MCF 10A (cell line): ENCODE measurements at regions not wholly inside any gene's neighbourhood (a gene's known extent, or its start where the extent isn't known, plus 50 kb on each side); places are given as distances from the start of the nearest gene placed in this dataset.
A peak's percentile ranks its signal among the peaks of the same experiment; 100 is the strongest.

Source experiments
- BruUV-seq: library from RNA; stranded (reverse); fragments of 400-500 nt; replicated peaks from 2 replicates; lab custom pipeline; 2021; lab: Mats Ljungman, UMichigan
- CTCF ChIA-PET: fragments of 300-600 bp; sonication (Branson Sonifier 250); formaldehyde crosslinking; extraction: SDS; loops from one replicate; lab custom pipeline; 2021; ENCODE audit warnings: antibody characterized with exemption, inconsistent platforms; lab: Yijun Ruan, JAX
- POLR2A ChIA-PET: fragments of 300-600, 350-650 bp; sonication (Branson Sonifier 250); formaldehyde crosslinking; extraction: SDS; loops from one replicate; lab custom pipeline; 2020; ENCODE audit warnings: antibody characterized with exemption, inconsistent platforms; lab: Yijun Ruan, JAX
- DNase-seq: peaks from one replicate; pipeline ENCODE4 v3.0.0-alpha.2; 2018; ENCODE audit not compliant: unreplicated experiment
- H3K27ac Mint-ChIP-seq: one replicate; pipeline ENCODE4 v1.8.0; 2022; ENCODE audit warnings: mild to moderate bottlenecking, low read depth, mixed read lengths; ENCODE audit not compliant: unreplicated experiment
- H3K27me3 Mint-ChIP-seq: one replicate; pipeline ENCODE4 v1.8.0; 2022; ENCODE audit warnings: mixed read lengths; ENCODE audit not compliant: insufficient read depth, unreplicated experiment
- H3K36me3 Mint-ChIP-seq: one replicate; pipeline ENCODE4 v1.8.0; 2022; ENCODE audit warnings: mild to moderate bottlenecking, moderate library complexity, mixed read lengths; ENCODE audit not compliant: insufficient read depth, unreplicated experiment
- H3K4me1 Mint-ChIP-seq: one replicate; pipeline ENCODE4 v1.8.0; 2022; ENCODE audit warnings: mixed read lengths; ENCODE audit not compliant: insufficient read depth, unreplicated experiment
- H3K4me3 Mint-ChIP-seq: one replicate; pipeline ENCODE4 v1.8.0; 2022; ENCODE audit warnings: mild to moderate bottlenecking, moderate library complexity, mixed read lengths; ENCODE audit not compliant: unreplicated experiment
- H3K9me3 Mint-ChIP-seq: one replicate; pipeline ENCODE4 v1.8.0; 2022; ENCODE audit warnings: mixed read lengths; ENCODE audit not compliant: unreplicated experiment
- intact Hi-C: fragments of 100-400 bp; cut with micrococcal nuclease; formaldehyde crosslinking; loops from 2 replicates; pipeline ENCODE4 v1.14.1; 2022
- TF ChIP-seq, protein P1 (sequence below): fragments of 200-600 bp; IDR thresholded peaks from one replicate; pipeline ENCODE4 v1.8.0; 2022; ENCODE audit warnings: antibody characterized with exemption, mild to moderate bottlenecking; ENCODE audit not compliant: unreplicated experiment

DNA sequence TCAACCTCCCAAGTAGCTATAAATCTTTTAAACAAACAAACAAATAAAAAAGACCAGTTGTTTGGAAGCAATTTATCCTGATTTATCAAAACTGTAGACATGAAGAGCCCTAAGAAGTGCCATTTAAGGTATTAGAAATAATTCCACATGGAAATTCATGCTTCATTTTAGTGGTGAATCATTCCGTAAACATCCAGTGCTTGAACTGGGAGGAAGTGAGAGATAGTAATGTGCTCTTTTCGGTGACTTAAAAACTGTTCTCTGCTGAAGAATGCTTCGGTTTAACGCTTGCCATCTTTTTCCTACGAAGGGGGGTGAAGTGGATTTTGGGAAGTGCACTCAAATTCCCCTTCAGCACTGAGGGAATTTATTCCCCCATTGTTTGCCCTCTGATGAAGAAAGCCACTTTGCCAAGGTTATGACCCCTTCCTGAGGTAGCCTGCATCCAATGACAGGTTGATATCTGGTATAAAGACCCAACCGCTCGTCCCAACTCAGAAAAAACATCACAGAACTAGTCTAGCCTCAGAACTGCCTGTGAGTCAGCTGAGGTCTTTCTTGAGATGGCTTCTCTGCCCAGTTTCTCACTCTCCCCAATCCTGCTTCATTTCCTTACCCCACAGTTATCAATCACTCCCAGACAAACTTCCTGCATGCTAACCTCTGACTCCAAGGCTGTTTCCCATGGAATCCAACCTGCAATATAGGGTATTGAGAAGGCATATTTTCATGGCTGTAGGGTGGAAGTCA lies 244.1 kb downstream of the AEBP2 start:
- CTCF ChIA-PET = interaction anchor here (0.5 to 0.6 kb wide), 2 partner anchors 1196 to 1248 kb away, joined by 3 read pairs; no protein-coding TSS in a partner anchor
- H3K9me3 Mint-ChIP-seq = no peaks in the 10 kb centered on the region
- H3K27ac Mint-ChIP-seq = peak overlapping the region; percentile 29
- DNase-seq = peak; percentile 33
- intact Hi-C loops = no loop called here
- no TSS peak for BruUV-seq
- H3K27me3 Mint-ChIP-seq = no peaks in the 10 kb centered on the region
- H3K36me3 Mint-ChIP-seq = peaks cover 6% of the 10 kb centered on the region
- POLR2A ChIA-PET = interaction anchor here (0.6 kb wide), 1 partner anchor 284 kb away, joined by 3 read pairs; no protein-coding TSS in a partner anchor
- H3K4me3 Mint-ChIP-seq = no peak overlapping the region
- TF ChIP-seq, protein P1, sequence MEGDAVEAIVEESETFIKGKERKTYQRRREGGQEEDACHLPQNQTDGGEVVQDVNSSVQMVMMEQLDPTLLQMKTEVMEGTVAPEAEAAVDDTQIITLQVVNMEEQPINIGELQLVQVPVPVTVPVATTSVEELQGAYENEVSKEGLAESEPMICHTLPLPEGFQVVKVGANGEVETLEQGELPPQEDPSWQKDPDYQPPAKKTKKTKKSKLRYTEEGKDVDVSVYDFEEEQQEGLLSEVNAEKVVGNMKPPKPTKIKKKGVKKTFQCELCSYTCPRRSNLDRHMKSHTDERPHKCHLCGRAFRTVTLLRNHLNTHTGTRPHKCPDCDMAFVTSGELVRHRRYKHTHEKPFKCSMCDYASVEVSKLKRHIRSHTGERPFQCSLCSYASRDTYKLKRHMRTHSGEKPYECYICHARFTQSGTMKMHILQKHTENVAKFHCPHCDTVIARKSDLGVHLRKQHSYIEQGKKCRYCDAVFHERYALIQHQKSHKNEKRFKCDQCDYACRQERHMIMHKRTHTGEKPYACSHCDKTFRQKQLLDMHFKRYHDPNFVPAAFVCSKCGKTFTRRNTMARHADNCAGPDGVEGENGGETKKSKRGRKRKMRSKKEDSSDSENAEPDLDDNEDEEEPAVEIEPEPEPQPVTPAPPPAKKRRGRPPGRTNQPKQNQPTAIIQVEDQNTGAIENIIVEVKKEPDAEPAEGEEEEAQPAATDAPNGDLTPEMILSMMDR = no peak
- H3K4me1 Mint-ChIP-seq = peaks cover 9% of the 10 kb centered on the region

DNA sequence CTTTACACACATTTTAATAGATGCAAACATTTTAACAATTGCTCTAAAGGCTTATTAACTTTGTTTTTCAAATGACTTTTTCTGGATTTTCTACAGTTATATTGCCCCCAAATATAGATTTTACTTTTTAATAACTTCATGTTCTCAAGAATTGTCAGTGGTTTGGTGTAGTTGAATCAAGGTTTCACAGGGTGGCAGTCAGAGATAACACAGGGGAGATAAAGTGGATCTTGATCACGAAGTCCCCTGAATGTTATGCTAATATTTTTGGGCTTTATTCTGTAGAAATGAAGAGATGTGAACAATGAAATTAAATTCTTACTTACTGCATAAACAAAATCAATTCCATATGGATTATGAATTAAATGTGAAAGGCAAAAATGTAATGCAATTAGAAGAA lies 248.1 kb downstream of the AEBP2 start:
- H3K27ac Mint-ChIP-seq = no peak overlapping the region
- peaks cover 13% of the 10 kb centered on the region for H3K36me3 Mint-ChIP-seq
- no peaks in the 10 kb centered on the region for H3K27me3 Mint-ChIP-seq
- no TSS peak for BruUV-seq
- CTCF ChIA-PET = interaction anchor here (1.1 to 1.5 kb wide), 2 partner anchors 50 to 206 kb away, joined by 4 to 5 read pairs; no protein-coding TSS in a partner anchor
- H3K4me1 Mint-ChIP-seq = peaks cover 27% of the 10 kb centered on the region
- no peaks in the 10 kb centered on the region for H3K9me3 Mint-ChIP-seq
- DNase-seq = no peak
- POLR2A ChIA-PET = interaction anchor here (0.6 kb wide), 1 partner anchor 26 kb away, joined by 3 read pairs; no protein-coding TSS in a partner anchor
- H3K4me3 Mint-ChIP-seq = no peak overlapping the region
- intact Hi-C loops = no loop called here
- TF ChIP-seq, protein P1 = no peak

DNA sequence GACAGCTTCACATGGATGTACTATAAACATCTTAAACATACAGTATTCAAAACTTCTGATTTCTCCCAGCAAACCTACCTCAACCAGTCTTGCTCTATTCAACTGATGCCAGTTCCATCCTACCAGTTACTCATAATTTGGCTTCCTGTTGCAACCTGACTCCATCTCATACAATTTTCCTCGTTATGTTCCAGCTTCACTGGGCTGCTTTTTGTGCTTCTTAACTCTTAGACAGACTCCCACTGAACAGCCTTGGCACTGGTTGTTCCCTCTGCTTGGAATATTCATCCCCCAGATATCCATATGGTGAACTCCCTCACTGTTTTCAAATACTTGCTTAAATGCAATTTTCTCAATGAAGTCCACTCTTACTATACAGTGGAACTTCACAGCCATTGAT lies 249.2 kb downstream of the AEBP2 start:
- intact Hi-C loops = no loop called here
- Mint-ChIP-seq H3K4me3 (no peak overlapping the region), H3K4me1 (peaks cover 21% of the 10 kb centered on the region), H3K27me3 (no peaks in the 10 kb centered on the region), H3K27ac (no peak overlapping the region), H3K9me3 (no peaks in the 10 kb centered on the region), H3K36me3 (peaks cover 13% of the 10 kb centered on the region)
- DNase-seq = peak; percentile 71
- no TSS peak for BruUV-seq
- ChIA-PET CTCF (interaction anchor here (1.1 to 1.5 kb wide), 2 partner anchors 51 to 204 kb away, joined by 4 to 5 read pairs; no protein-coding TSS in a partner anchor), POLR2A (no interaction called here)
- TF ChIP-seq, protein P1 = no peak

DNA sequence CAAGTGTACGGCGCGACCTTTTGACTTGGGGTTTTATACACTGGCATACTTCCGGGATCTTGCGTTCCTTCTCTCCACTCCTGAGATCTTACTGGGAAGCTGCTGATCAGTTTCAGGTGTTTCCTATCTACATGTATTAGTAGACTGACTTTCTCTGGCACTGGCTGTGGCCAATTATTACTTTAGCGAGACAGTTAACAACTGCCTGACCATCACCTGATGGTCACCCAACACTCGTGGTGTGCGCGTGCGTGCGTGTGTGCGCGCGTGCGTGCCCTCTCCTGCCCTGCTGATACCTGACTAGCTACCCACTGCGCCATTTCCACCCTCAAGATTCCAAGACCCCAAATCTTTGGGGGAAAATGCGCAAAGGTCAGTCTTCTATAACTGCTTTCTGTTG lies 249.9 kb downstream of the AEBP2 start:
- peaks cover 13% of the 10 kb centered on the region for H3K36me3 Mint-ChIP-seq
- H3K9me3 Mint-ChIP-seq = no peaks in the 10 kb centered on the region
- TF ChIP-seq, protein P1 = no peak
- peak; percentile 42 for DNase-seq
- no TSS peak for BruUV-seq
- peaks cover 19% of the 10 kb centered on the region for H3K4me1 Mint-ChIP-seq
- CTCF ChIA-PET = interaction anchor here (1.4 kb wide), 1 partner anchor 50 kb away, joined by 6 read pairs; no protein-coding TSS in a partner anchor
- POLR2A ChIA-PET = no interaction called here
- no peaks in the 10 kb centered on the region for H3K27me3 Mint-ChIP-seq
- no peak overlapping the region for H3K27ac Mint-ChIP-seq
- H3K4me3 Mint-ChIP-seq = no peak overlapping the region
- intact Hi-C loops = no loop called here
